ENCODE measurements at regions not wholly inside any gene's neighbourhood (a gene's known extent, or its start where the extent isn't known, plus 50 kb on each side); places are given as distances from the start of the nearest gene placed in this dataset.

DNA sequence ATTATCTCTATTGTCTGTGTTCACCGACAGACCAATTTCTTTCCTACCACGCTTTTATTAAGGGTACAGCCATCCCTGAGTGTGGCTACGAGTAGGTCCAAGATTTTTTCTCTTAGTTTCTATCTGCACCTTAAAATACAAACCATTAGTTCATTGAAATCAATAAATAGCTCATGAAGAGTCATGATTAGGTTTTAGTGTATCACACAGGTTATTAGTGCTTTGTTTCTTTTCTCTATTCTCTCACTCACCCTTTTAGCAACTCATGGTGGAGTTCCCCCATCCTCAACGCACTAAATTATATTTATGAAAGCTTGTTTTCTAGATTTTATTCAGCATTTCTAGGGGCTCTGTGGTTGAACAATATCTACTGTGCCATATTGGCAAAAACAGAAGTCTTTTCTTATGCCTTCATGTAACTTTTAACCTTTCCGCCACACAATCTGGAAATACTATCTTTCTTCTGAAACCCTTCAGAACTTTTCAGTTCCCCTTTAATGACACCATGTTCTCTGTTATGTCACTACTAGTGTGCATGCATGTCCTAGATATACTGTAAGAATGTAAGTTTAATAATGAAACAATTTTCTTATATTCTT lies 128.2 kb upstream of the LAMA2 start:
- no peak for TF ChIP-seq POLR2A (IDR thresholded peaks at IDR 0.05)
- TF ChIP-seq, protein P1, sequence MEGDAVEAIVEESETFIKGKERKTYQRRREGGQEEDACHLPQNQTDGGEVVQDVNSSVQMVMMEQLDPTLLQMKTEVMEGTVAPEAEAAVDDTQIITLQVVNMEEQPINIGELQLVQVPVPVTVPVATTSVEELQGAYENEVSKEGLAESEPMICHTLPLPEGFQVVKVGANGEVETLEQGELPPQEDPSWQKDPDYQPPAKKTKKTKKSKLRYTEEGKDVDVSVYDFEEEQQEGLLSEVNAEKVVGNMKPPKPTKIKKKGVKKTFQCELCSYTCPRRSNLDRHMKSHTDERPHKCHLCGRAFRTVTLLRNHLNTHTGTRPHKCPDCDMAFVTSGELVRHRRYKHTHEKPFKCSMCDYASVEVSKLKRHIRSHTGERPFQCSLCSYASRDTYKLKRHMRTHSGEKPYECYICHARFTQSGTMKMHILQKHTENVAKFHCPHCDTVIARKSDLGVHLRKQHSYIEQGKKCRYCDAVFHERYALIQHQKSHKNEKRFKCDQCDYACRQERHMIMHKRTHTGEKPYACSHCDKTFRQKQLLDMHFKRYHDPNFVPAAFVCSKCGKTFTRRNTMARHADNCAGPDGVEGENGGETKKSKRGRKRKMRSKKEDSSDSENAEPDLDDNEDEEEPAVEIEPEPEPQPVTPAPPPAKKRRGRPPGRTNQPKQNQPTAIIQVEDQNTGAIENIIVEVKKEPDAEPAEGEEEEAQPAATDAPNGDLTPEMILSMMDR (IDR thresholded peaks at IDR 0.05): no peak
